8988T (cell line): ENCODE measurements at regions not wholly inside any gene's neighbourhood (a gene's known extent, or its start where the extent isn't known, plus 50 kb on each side); places are given as distances from the start of the nearest gene placed in this dataset.
"Not testable (repeated sequence)": the region's sequence is repeated elsewhere in the genome, so short reads cannot be mapped to it uniquely, and the experiment has no call there.

Experiments used
- DNase-seq: peaks from one replicate; pipeline ENCODE4 v3.0.0; 2011

- no peak for DNase-seq
These were observed 150.1 kb upstream of the STK32A start for GRCh38 chr5:147084702-147085101.

- no peak for DNase-seq
These were observed 149.4 kb upstream of the STK32A start for GRCh38 chr5:147085409-147085808.

- no peak for DNase-seq
These were observed 142.8 kb upstream of the STK32A start for GRCh38 chr5:147092044-147092443.

- no peak for DNase-seq
These were observed 141.7 kb upstream of the STK32A start for GRCh38 chr5:147093138-147093537.

- no peak for DNase-seq
These were observed 139.1 kb upstream of the STK32A start for GRCh38 chr5:147095740-147096139.

GRCh38 chr5:147098233-147098790 is 136.5 kb upstream of the STK32A start:
- no peak for DNase-seq

- DNase-seq, result no peak
These were observed 133.0 kb upstream of the STK32A start for GRCh38 chr5:147101659-147102369.

GRCh38 chr5:147112899-147113298 is 121.9 kb upstream of the STK32A start:
- DNase-seq, result no peak

- no peak for DNase-seq
These were observed 120.9 kb upstream of the STK32A start for GRCh38 chr5:147113967-147114366.

- DNase-seq, result not testable (repeated sequence)
These were observed 95.1 kb upstream of the STK32A start for GRCh38 chr5:147139759-147140158.

GRCh38 chr5:147140558-147140957 is 94.3 kb upstream of the STK32A start:
- no peak for DNase-seq

- not testable (repeated sequence) for DNase-seq
These were observed 93.2 kb upstream of the STK32A start for GRCh38 chr5:147141580-147141979.

- DNase-seq, result no peak
These were observed 91.6 kb upstream of the STK32A start for GRCh38 chr5:147143215-147143614.

- no peak for DNase-seq
These were observed 89.5 kb upstream of the STK32A start for GRCh38 chr5:147145328-147145727.

GRCh38 chr5:147148715-147149114 is 86.1 kb upstream of the STK32A start:
- no peak for DNase-seq

- no peak for DNase-seq
These were observed 82.7 kb upstream of the STK32A start for GRCh38 chr5:147152086-147152485.

- DNase-seq, result no peak
These were observed 80.0 kb upstream of the STK32A start for GRCh38 chr5:147154809-147155208.

- no peak for DNase-seq
These were observed 78.8 kb upstream of the STK32A start for GRCh38 chr5:147156012-147156411.

- no peak for DNase-seq
These were observed 73.7 kb upstream of the STK32A start for GRCh38 chr5:147160902-147161700.

GRCh38 chr5:147162740-147163139 is 72.1 kb upstream of the STK32A start:
- no peak for DNase-seq

GRCh38 chr5:147167529-147167928 is 67.3 kb upstream of the STK32A start:
- DNase-seq, result no peak

- no peak for DNase-seq
These were observed 66.1 kb upstream of the STK32A start for GRCh38 chr5:147168578-147169327.

- DNase-seq, result no peak
These were observed 65.4 kb upstream of the STK32A start for GRCh38 chr5:147169399-147169798.
